Left ventricle myocardium inferior (tissue), 1 donor: ENCODE measurements at regions not wholly inside any gene's neighbourhood (a gene's known extent, or its start where the extent isn't known, plus 50 kb on each side); places are given as distances from the start of the nearest gene placed in this dataset.
"Not testable (repeated sequence)": the region's sequence is repeated elsewhere in the genome, so short reads cannot be mapped to it uniquely, and the experiment has no call there.

Experiments used
- DNase-seq: peaks from one replicate; pipeline ENCODE4 v3.0.0-alpha.2; 2020
- H3K27ac ChIP-seq: fragments of 200-600 bp; replicated peaks from 2 replicates; pipeline ENCODE4 v1.8.0; 2021
- H3K27me3 ChIP-seq: fragments of 200-600 bp; 2 replicates; pipeline ENCODE4 v1.8.0; 2021; ENCODE audit warnings: low read depth
- H3K36me3 ChIP-seq: fragments of 200-600 bp; 2 replicates; pipeline ENCODE4 v1.8.0; 2021
- H3K4me1 ChIP-seq: fragments of 200-600 bp; 2 replicates; pipeline ENCODE4 v1.8.0; 2021
- H3K4me3 ChIP-seq: fragments of 200-600 bp; 2 replicates; pipeline ENCODE4 v1.8.0; 2021; ENCODE audit warnings: mild to moderate bottlenecking, moderate library complexity
- H3K9me3 ChIP-seq: fragments of 200-600 bp; replicated peaks from 2 replicates; pipeline ENCODE4 v1.8.0; 2021
- intact Hi-C: fragments of 100-400 bp; cut with micrococcal nuclease; formaldehyde crosslinking; loops from one replicate; pipeline ENCODE4 v1.11.0; 2022
- TF ChIP-seq, protein P1 (sequence below): fragments of 200-600 bp; IDR thresholded peaks from 2 replicates; pipeline ENCODE4 v1.8.0; 2021; ENCODE audit warnings: antibody characterized with exemption, mild to moderate bottlenecking, borderline replicate concordance
- donor health status: DM: no; HTN: yes; CAD: no; lungs with severe emphysema.

DNA sequence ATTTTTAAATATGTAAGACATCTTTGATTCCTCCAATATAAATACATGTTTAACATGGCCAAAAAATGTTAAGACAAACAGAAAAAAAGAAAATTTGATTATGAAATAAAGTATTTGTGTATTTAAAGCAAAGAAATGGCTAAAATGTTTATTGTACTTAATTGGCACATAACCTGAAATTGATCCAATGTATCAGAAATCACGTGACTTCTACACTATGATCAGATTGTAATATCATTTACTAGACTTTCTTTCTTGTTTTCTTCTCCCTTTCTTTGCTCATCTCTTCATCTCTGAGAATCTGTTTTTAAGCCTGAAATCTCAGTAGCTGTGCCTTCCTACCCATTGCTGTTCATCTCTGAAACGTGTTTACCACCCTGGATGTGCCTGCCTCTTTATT lies 420.3 kb downstream of the RSL24D1 start:
- TF ChIP-seq, protein P1, sequence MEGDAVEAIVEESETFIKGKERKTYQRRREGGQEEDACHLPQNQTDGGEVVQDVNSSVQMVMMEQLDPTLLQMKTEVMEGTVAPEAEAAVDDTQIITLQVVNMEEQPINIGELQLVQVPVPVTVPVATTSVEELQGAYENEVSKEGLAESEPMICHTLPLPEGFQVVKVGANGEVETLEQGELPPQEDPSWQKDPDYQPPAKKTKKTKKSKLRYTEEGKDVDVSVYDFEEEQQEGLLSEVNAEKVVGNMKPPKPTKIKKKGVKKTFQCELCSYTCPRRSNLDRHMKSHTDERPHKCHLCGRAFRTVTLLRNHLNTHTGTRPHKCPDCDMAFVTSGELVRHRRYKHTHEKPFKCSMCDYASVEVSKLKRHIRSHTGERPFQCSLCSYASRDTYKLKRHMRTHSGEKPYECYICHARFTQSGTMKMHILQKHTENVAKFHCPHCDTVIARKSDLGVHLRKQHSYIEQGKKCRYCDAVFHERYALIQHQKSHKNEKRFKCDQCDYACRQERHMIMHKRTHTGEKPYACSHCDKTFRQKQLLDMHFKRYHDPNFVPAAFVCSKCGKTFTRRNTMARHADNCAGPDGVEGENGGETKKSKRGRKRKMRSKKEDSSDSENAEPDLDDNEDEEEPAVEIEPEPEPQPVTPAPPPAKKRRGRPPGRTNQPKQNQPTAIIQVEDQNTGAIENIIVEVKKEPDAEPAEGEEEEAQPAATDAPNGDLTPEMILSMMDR: no peak
- no peaks in the 10 kb centered on the region for H3K27me3 ChIP-seq
- no peak overlapping the region for H3K4me3 ChIP-seq
- intact Hi-C loops: no loop called here
- H3K36me3 ChIP-seq: no peaks in the 10 kb centered on the region
- DNase-seq: no peak
- no peaks in the 10 kb centered on the region for H3K9me3 ChIP-seq
- no peaks in the 10 kb centered on the region for H3K4me1 ChIP-seq
- H3K27ac ChIP-seq: no peak overlapping the region

DNA sequence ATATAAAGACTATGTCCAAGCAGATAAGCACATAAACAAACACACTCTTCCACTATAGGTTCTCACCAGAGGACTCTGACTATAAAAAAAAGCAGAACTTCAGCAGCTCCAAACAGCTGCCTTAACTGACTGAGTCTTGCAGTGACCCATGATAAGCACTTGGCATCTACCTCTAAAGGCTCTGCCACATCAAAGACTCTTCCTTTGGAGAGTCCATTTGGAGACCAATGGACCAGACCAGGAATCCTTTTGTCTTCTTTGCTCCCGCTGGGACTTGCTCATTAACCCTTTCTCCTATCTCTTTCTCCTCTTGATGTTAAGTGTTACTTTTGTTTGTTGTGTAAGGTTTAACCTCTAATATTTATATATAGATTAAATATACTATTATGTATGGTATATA lies 424.1 kb downstream of the RSL24D1 start:
- no peak for DNase-seq
- Histone ChIP-seq H3K36me3 (no peaks in the 10 kb centered on the region), H3K4me3 (no peak overlapping the region), H3K27me3 (no peaks in the 10 kb centered on the region), H3K9me3 (no peaks in the 10 kb centered on the region), H3K27ac (no peak overlapping the region), H3K4me1 (no peaks in the 10 kb centered on the region)
- intact Hi-C loops: no loop called here
- TF ChIP-seq, protein P1: no peak

DNA sequence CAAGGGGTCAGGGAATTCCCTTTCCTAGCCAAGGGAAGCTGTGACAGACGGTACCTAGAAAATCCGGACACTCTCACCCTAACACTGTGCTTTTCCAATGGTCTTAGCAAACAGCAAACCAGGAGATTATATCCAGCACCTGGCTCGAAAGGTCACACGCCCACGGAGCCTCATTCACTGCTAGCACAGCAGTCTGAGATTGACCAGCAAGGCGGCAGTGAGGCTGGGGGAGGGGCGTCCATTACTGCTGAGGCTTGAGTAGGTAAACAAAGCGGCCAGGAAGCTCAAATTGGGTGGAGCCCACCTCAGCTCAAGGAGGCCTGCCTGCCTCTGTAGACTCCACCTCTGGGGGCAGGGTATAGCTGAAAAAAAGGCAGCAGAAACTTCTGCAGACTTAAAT lies 447.3 kb downstream of the RSL24D1 start:
- DNase-seq: not testable (repeated sequence)

DNA sequence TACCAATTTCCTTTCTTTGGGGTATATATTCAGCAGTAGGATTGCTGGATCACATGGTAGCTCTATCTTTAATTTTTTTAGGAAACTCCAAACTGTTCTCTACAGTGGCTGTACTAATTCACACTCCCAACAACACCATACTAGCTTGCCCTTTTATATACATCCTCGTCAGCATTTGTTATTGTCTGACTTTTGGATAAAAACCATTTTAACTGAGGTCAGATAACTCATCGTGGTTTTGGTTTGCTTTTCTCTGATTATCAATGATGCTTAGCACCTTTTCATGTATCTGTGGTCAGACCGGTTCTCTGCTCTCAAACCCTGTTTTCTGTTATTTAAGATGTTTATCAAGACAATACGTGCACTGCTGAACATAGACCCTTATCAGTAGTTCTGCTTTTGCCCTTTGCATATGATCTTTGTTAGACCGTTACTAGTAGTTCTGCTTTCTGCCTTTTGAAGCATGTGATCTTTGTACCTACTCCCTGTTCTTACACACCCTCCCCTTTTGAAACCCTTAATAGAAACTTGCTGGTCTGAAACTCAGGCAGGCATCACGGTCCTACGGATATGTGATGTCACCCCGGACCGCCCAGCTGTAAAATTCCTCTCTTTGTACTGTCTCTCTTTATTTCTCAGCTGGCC lies 474.3 kb downstream of the RSL24D1 start:
- no peaks in the 10 kb centered on the region for H3K27me3 ChIP-seq
- H3K9me3 ChIP-seq: peaks cover 83% of the 10 kb centered on the region
- no peaks in the 10 kb centered on the region for H3K4me1 ChIP-seq
- DNase-seq: no peak
- TF ChIP-seq, protein P1: no peak
- no peaks in the 10 kb centered on the region for H3K36me3 ChIP-seq
- intact Hi-C loops: no loop called here
- H3K4me3 ChIP-seq: no peak overlapping the region
- no peak overlapping the region for H3K27ac ChIP-seq

More for the DNA sequence above, 447.3 kb downstream of the RSL24D1 start:
- H3K27ac ChIP-seq, H3K4me3 ChIP-seq, intact Hi-C loops, H3K36me3 ChIP-seq, H3K27me3 ChIP-seq, H3K4me1 ChIP-seq: not testable (repeated sequence)
- peaks cover 39% of the 10 kb centered on the region for H3K9me3 ChIP-seq

DNA sequence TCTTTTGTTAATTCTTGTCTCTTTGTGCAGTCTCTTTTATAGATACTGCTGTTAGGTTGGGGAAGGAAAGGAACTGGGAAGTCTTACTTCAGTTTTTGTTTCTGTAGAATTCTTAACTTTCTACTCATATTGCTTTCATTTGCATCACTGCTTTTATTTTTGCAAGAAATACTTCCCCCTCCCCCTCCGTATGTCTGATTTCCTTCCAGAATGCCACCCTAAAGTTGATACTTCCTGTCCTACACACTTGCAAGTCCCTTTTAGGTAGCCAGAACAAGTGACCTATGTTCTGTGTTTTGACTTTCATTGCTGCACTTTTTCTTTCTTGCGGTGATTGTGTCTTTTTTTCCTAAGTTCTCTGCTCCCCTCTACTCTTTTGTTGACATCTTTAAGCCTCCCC lies 477.4 kb downstream of the RSL24D1 start:
- Histone ChIP-seq H3K36me3 (no peaks in the 10 kb centered on the region), H3K4me3 (no peak overlapping the region), H3K27ac (no peak overlapping the region), H3K4me1 (no peaks in the 10 kb centered on the region), H3K27me3 (no peaks in the 10 kb centered on the region), H3K9me3 (peaks cover 55% of the 10 kb centered on the region)
- no peak for DNase-seq
- intact Hi-C loops: no loop called here
- TF ChIP-seq, protein P1: no peak

DNA sequence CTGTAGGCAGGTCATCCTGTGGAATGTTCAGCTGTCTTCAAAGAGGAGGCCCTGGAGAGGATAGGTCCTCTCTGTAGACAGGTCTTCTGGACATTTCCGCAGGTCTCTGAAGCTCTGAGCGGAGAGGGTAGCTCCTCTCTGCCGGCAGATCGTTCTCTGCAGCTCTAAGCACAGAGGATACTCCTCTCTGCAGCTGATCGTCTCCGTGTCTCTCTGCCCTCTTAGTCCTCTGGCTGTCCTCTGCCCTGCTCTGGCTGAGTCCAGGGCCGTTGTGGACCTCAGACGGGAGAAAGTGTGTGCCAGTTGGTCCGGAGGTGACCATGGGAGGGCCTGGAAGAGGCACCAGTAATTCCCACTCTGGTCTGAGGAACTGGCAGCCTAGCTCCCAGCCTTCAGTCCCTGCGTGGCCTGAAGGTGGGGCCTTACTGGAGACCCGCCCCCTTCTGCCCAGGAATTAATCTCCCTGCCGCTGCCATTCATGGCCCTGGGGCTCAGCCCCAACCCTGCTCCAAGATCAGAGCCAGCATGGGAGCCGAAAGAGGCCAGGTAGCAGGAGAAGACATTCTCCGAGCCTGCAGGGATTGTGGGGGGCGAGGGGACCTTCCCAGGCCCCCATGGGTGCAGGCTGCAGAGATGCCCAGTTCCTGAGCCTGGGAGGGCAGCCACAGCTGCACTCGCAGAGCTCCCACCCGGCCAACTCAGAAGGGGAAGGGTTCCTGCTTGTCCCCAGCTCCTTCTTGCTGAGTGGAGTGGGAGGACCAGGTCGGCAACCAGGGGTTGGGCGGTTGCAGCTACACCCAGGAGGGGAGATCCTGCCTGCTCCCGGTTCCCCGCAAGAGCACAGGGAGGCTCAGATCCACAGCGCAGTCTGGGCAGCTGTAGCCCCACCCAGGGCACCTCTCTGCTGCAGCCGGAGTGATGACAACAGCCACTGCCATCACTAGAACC lies 488.7 kb downstream of the RSL24D1 start:
- Histone ChIP-seq H3K4me3 (no peak overlapping the region), H3K9me3 (no peaks in the 10 kb centered on the region), H3K27me3 (no peaks in the 10 kb centered on the region), H3K27ac (no peak overlapping the region), H3K36me3 (no peaks in the 10 kb centered on the region), H3K4me1 (no peaks in the 10 kb centered on the region)
- DNase-seq: no peak
- intact Hi-C loops: no loop called here
- TF ChIP-seq, protein P1: no peak
